KMS-11 (cell line): ENCODE measurements at regions not wholly inside any gene's neighbourhood (a gene's known extent, or its start where the extent isn't known, plus 50 kb on each side); places are given as distances from the start of the nearest gene placed in this dataset.
"Not testable (repeated sequence)": the region's sequence is repeated elsewhere in the genome, so short reads cannot be mapped to it uniquely, and the experiment has no call there.

ENCODE experiments used
- H2AFZ ChIP-seq: fragments of 200-600 bp; sonication (generic); 2 replicates; pipeline ENCODE4 v1.6.1; 2016; ENCODE audit warnings: antibody characterized with exemption, mixed run types, low read depth
- H3K27ac ChIP-seq: fragments of 200-600 bp; sonication (generic); 2 replicates; pipeline ENCODE4 v1.6.1; 2016; ENCODE audit warnings: mild to moderate bottlenecking, mixed run types
- H3K27me3 ChIP-seq: fragments of 200-600 bp; sonication (generic); 2 replicates; pipeline ENCODE4 v1.6.1; 2017; ENCODE audit warnings: mild to moderate bottlenecking, low read depth, mixed run types, moderate library complexity; ENCODE audit not compliant: insufficient read depth
- H3K36me3 ChIP-seq: fragments of 200-600 bp; sonication (generic); 2 replicates; pipeline ENCODE4 v1.6.1; 2017; ENCODE audit warnings: mild to moderate bottlenecking, mixed run types; ENCODE audit not compliant: insufficient read depth
- H3K4me1 ChIP-seq: fragments of 200-600 bp; sonication (generic); 2 replicates; pipeline ENCODE4 v1.6.1; 2016; ENCODE audit warnings: mild to moderate bottlenecking, low read depth, mixed run types; ENCODE audit not compliant: poor library complexity, severe bottlenecking
- H3K4me2 ChIP-seq: fragments of 200-600 bp; sonication (generic); 2 replicates; pipeline ENCODE4 v1.7.0; 2016; ENCODE audit warnings: mild to moderate bottlenecking, mixed run types
- H3K4me3 ChIP-seq: fragments of 200-600 bp; sonication (generic); IDR thresholded peaks from 2 replicates; pipeline ENCODE4 v1.6.1; 2017; ENCODE audit warnings: low read depth, low read length, mixed read lengths; ENCODE audit not compliant: insufficient read depth
- H3K79me2 ChIP-seq: fragments of 200-600 bp; sonication (generic); 2 replicates; pipeline ENCODE4 v1.6.1; 2016; ENCODE audit warnings: low read depth, mixed run types; ENCODE audit not compliant: insufficient read depth
- H3K9ac ChIP-seq: fragments of 200-600 bp; sonication (generic); 2 replicates; pipeline ENCODE4 v1.6.1; 2016; ENCODE audit warnings: mild to moderate bottlenecking, mixed run types
- H4K20me1 ChIP-seq: fragments of 200-600 bp; sonication (generic); 2 replicates; pipeline ENCODE4 v1.6.1; 2016; ENCODE audit warnings: mild to moderate bottlenecking, mixed run types; ENCODE audit not compliant: insufficient read depth
- CTCF ChIP-seq: fragments of 200-600 bp; sonication (generic); conservative IDR thresholded peaks from 2 replicates; pipeline ENCODE4 v1.6.1; 2017; ENCODE audit warnings: low read depth, mild to moderate bottlenecking, antibody characterized with exemption, low read length, moderate library complexity, mixed read lengths

DNA sequence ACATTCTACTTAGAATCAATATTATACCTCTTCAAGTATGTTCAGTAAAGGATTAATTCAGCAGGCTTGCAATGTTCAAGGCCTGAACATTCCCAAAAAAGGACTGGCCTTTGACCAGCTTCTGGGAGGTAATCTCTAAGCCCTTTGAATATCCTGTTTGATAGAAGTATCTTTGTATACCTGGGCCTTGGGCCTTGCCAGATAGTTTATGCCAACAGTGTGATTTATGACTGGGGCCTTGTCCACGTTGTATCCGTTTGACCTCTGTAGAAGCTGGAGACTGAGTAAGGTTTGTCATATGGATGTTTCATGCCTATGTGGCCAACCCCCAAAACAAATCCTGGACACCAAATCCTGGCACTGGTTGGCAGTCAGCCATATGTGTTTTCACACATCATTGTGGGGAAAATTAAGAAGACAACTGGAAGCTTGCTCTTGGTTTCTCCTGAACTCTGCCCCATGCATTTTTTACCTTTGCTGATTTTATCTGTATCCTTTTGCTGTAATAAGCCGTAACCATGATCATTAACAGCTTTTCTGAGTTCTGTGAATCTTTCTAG is 92.1 kb downstream of the RMI1 start:
- Histone ChIP-seq H4K20me1 (no peaks in the 10 kb centered on the region), H3K9ac (no peak overlapping the region), H3K36me3 (no peaks in the 10 kb centered on the region), H3K27ac (no peak overlapping the region), H3K79me2 (no peaks in the 10 kb centered on the region), H3K27me3 (no peaks in the 10 kb centered on the region), H3K4me3 (no peak overlapping the region), H3K4me1 (no peaks in the 10 kb centered on the region), H3K4me2 (no peak overlapping the region), H2AFZ (no peak overlapping the region)
- TF ChIP-seq CTCF = no peak

DNA sequence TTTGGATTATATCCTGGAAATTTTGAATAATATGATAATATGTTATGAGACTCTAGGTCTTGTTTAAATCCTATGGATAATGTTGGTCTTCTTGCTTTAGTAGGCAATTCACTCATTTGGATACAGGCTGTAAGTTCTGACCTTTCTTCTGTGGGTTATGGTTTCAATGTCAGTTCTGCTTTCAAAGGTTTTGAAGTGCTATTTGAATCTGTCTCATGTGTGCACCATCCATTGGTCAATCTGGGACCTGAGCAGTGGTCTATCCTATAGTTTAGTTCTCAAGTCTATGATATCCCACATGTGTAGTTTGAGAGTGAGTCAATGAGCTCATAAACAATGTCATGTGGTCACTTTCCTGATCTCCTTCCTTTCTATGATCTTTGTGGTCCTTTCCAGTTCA is 94.4 kb downstream of the RMI1 start:
- Histone ChIP-seq H3K4me3 (no peak overlapping the region), H3K27ac (no peak overlapping the region), H3K9ac (no peak overlapping the region)

GRCh38 chr9:84076384-84076783 is 95.8 kb downstream of the RMI1 start:
- no peak overlapping the region for H2AFZ ChIP-seq
- no peak overlapping the region for H3K4me3 ChIP-seq
- TF ChIP-seq CTCF = no peak
- H3K79me2 ChIP-seq = no peaks in the 10 kb centered on the region
- H4K20me1 ChIP-seq = no peaks in the 10 kb centered on the region
- no peak overlapping the region for H3K27ac ChIP-seq
- no peaks in the 10 kb centered on the region for H3K27me3 ChIP-seq
- H3K36me3 ChIP-seq = no peaks in the 10 kb centered on the region
- no peak overlapping the region for H3K4me2 ChIP-seq
- no peaks in the 10 kb centered on the region for H3K4me1 ChIP-seq
- H3K9ac ChIP-seq = no peak overlapping the region

More for the DNA sequence above, 94.4 kb downstream of the RMI1 start:
- no peaks in the 10 kb centered on the region for H3K36me3 ChIP-seq
- no peak for TF ChIP-seq CTCF
- H4K20me1 ChIP-seq = no peaks in the 10 kb centered on the region
- H3K4me2 ChIP-seq = no peak overlapping the region
- no peak overlapping the region for H2AFZ ChIP-seq
- no peaks in the 10 kb centered on the region for H3K4me1 ChIP-seq
- H3K27me3 ChIP-seq = no peaks in the 10 kb centered on the region
- no peaks in the 10 kb centered on the region for H3K79me2 ChIP-seq

DNA sequence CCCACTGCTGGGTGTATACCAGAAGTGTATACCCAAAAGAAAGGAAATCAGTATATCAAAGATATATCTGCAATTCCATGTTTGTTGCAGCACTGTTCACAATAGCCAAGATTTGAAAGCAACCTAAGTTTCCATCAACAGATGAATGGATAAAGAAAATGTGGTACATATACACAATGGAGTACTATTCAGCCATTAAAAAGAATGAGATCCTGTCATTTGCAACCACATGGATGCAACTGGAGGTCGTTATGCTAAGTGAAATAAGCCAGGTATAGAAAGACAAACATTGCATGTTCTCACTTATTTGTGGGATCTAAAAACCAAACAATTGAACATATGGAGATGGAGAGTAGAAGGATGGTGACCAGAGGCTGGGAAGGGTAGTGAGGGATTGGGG is 97.2 kb downstream of the RMI1 start:
- not testable (repeated sequence) for H4K20me1 ChIP-seq, H3K4me1 ChIP-seq, H3K27me3 ChIP-seq, H3K9ac ChIP-seq, H3K4me3 ChIP-seq, H3K36me3 ChIP-seq, H3K4me2 ChIP-seq, H3K27ac ChIP-seq, H2AFZ ChIP-seq, H3K79me2 ChIP-seq

- Histone ChIP-seq H3K4me3 (no peak overlapping the region), H3K27me3 (no peaks in the 10 kb centered on the region), H3K36me3 (no peaks in the 10 kb centered on the region), H2AFZ (no peak overlapping the region), H3K27ac (no peak overlapping the region), H4K20me1 (no peaks in the 10 kb centered on the region), H3K9ac (no peak overlapping the region), H3K79me2 (no peaks in the 10 kb centered on the region), H3K4me2 (no peak overlapping the region), H3K4me1 (no peaks in the 10 kb centered on the region)
- no peak for TF ChIP-seq CTCF
These were observed 99.4 kb downstream of the RMI1 start for GRCh38 chr9:84079994-84080393.
